Activated CD4-positive, alpha-beta T cell treated with anti-CD3 and anti-CD28 coated beads, Interleukin-2, amount 50 U/mL, for 4 hours (primary cell): ENCODE measurements at regions not wholly inside any gene's neighbourhood (a gene's known extent, or its start where the extent isn't known, plus 50 kb on each side); places are given as distances from the start of the nearest gene placed in this dataset.

ENCODE experiments used
- DNase-seq, 2 experiments: peaks; one replicate each; pipeline ENCODE4 v3.0.0-alpha.2; 2020

DNA sequence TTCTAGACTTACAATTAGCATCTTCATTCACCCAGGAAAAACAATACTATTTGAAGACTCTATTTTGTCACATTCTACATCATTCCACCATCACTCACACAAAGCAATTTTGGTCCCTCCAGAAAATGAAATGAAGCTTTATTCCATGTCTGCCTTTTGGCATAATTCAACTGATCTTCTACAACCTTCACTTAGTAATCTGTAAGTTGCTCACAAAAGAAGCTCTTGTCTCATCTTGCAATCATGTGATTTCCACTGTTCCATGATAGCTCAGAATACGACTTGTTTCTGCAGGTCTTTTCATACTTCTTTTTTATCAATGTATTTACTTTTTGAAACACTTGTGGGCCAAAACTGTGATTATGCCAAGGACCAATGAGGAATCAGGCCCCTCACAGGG is 261.9 kb upstream of the NR4A3 start:
- DNase-seq, result no peak

GRCh38 chr9:99560561-99560960 is 261.1 kb upstream of the NR4A3 start:
- DNase-seq, result no peak

- DNase-seq, result no peak
These were observed 260.2 kb upstream of the NR4A3 start for GRCh38 chr9:99561509-99561917.

- no peak for DNase-seq
These were observed 259.6 kb upstream of the NR4A3 start for GRCh38 chr9:99561961-99562565.

GRCh38 chr9:99563364-99563763 is 258.3 kb upstream of the NR4A3 start:
- no peak for DNase-seq

DNA sequence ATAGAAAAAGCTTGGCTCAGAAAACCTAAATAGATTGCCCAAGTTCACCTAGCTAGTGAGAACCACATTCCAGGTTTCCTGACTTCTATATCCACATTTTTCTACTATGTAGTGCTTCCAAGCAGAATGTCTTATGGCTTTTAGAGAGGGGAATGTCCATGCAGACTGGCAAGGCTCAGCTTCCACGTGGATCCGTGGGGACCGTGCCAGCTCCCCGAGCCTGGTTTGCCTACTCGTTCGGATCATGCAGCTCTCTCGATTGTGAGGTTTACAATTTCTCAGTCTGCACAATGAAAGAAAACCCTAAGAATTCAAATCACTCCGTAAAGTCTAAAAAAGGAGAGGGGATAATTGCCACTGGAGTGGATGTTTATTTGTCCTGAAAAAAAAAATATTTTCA is 256.5 kb upstream of the NR4A3 start:
- DNase-seq, result no peak

DNA sequence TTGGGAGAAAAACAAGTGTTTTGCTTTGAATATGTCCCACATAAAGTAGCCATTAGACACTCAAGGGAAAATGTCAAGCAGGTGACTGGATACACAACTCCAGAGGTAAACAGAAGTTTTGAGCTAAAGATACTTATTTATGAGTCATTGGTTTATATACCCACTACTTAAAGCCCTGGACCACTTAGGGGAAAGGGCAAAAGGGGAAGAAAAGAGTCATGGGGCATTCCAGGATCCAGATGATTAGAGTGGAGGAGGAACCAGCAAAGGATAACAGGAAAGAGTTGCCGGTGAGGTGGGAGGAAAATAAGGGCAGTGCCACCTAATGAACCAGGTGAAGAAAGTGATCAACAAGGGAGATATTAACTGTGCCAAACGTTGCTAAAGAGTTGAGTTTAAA is 254.2 kb upstream of the NR4A3 start:
- no peak for DNase-seq

- DNase-seq, result no peak
These were observed 251.8 kb upstream of the NR4A3 start for GRCh38 chr9:99569840-99570239.

DNA sequence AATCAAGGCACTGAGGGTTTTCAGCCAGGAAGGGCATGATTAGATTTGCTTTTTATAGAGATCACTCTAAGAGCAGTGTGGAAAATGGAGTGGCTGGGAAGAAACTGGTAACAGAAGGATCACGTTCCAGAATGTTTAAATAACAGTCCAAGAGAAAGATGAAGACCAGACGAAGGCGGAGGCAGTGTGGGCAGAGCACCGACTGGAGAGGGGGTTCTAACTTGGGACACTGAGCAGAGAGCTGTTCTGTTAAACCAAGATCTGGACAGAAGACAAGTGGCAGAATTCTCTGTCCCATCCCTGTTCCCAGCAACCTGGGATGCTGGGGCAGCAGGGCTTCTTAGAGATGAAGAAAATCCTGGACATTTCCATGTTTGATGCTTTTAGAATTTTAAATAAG is 249.1 kb upstream of the NR4A3 start:
- no peak for DNase-seq

- DNase-seq, result no peak
These were observed 248.6 kb upstream of the NR4A3 start for GRCh38 chr9:99573085-99573484.

DNA sequence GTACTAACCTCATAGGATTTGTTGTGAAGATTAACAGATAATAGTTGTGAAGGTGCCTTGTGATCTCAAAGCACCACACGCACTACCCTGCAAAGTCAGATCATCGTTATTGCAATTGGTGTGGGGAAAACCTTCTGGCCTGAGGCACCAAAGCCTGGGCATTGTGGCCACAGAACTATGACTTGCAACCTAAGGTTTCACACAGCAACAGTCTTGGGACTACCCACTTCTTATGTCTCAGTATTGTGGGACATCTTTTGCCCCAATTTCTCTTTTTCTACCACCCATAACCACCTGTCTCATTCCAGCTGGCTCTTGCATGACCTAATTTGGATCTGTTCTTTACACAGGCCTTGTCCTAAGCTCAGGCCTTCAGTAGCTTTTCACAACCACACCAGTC is 247.8 kb upstream of the NR4A3 start:
- DNase-seq, result no peak

DNA sequence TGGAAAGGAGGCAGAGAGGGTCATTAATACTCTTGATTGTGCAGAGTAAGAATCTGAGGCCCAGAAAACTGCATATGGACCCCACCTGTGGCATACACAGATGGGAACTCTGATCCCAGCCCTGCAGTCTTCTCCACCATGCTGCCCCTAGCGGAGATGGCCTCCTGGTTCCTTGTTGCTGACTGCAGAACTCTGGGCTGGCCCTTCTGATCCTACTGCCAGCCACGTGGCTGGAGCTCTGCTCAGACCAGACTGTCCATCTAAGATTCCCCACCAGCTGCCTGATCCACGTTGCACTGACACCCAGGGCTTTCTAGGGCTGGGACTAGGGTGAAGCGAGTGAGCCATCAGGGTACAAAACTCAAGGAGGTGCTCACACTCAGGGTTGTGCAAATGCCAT is 245.7 kb upstream of the NR4A3 start:
- DNase-seq, result no peak

GRCh38 chr9:99576876-99577275 is 244.8 kb upstream of the NR4A3 start:
- DNase-seq, result no peak

GRCh38 chr9:99577351-99577750 is 244.3 kb upstream of the NR4A3 start:
- no peak for DNase-seq

GRCh38 chr9:99578666-99579065 is 243.0 kb upstream of the NR4A3 start:
- no peak for DNase-seq

DNA sequence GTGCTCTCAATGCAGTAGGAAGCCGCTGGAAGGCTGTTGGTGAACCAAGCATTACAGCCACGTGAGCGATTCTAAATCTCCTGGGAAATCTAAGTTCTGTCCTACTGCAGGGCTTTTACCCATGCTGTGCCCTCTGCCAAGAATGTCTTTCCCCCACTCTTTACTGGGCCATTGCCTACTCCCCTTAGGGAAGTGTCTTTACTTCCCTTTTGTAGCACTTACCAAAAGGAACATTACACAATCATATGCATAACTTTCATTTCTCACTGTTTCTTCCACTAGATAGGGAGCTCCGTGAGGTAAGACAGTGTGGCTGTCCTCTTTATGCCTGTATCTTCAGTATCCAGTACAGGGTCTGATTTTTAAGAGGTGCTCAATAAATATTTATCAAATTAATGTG is 241.7 kb upstream of the NR4A3 start:
- DNase-seq, result no peak

GRCh38 chr9:99582814-99583213 is 238.9 kb upstream of the NR4A3 start:
- DNase-seq, result no peak

GRCh38 chr9:99588299-99588698 is 233.4 kb upstream of the NR4A3 start:
- DNase-seq, result no peak

GRCh38 chr9:99588747-99589146 is 232.9 kb upstream of the NR4A3 start:
- DNase-seq, result no peak

DNA sequence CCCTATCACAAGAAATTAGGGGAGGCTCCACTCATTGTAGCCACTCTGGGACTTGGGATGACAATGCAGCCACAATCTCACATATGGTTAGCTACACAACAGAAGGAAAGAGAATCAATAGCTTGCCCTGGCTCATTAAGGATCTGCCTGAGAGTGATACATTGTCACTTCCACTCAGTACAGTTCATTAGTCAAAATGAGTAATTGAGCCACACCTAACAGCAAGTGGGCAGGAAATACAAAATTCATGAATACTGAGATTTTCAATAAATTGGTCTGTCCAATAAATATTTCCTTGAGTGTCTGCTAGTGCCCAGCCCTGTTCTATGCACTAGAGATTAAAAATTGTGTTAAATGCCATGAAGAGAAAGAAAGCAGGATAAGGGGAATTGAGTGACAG is 231.3 kb upstream of the NR4A3 start:
- DNase-seq, result no peak

DNA sequence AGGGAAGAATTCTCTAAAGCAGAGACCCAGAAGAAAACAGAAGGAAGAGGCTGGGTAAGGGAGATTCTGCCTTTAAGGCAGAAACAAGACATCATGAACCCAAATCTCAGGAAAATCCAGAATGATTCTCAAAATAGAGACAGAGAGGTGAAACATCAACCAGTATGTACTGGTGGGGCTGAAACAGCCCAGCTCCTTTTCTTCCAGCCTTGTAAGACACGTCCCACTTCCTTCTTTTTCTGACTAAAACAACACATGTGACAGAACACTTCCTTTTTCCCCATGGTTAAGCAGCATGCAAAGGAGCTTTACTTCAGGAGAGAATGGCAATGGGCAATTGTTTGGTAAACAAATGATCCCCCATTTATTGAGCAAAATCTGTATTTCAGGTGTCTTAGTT is 230.8 kb upstream of the NR4A3 start:
- no peak for DNase-seq

DNA sequence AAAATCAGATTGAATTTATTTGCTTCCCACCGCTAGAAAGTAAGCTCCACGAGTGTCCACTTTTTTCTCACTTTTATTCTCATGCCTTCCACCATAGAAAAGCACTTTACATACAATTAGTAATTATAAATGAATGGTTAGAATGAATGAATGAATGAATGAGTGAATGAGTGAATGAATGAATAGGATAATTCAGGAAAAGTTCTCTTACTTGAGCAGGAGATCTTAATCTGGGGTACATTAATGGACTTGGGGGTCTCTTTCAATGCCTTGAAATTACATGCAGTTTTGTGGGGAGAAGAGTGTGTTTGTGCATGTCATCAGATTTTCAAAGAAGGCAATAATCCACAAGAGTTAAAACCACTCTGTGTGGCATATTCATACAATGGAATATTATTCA is 229.9 kb upstream of the NR4A3 start:
- DNase-seq, result no peak

DNA sequence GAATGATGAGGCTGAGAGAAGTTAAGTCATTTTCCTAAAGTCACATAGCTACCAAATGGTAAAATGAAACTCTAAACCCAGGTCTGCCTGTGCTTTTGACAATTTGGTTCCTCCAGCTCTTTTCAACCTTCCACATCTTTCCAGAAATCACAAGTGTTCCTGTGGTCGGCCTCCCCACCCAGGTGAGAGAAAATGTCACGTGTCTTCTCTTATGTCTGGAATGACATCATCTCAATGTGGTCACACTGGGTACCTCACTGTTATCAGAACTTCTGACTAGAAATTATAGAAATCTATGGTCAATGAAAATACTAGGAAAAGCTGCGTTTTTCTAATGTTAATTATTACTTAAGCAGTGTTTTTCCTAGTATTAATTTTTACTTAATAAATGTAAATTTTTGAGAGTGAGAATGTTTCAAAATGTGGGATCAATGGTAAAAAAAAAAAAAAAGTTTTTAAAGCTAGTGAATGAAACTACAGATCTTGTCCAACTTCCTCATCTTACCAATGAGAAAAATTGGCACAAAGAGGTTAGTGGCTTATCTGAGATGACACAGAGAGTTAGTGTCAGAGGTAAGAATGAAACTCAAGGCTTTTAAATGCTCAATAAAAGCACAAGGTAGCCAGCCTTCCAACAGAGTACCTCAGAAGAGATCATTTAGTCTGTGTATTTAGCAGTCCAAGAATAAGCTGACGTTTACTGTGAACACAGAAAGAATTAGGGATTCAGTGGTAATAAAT is 228.7 kb upstream of the NR4A3 start:
- DNase-seq, result no peak

GRCh38 chr9:99593610-99594009 is 228.1 kb upstream of the NR4A3 start:
- no peak for DNase-seq
